Inflammatory macrophage (primary cell): ENCODE measurements at regions not wholly inside any gene's neighbourhood (a gene's known extent, or its start where the extent isn't known, plus 50 kb on each side); places are given as distances from the start of the nearest gene placed in this dataset.
"Not testable (repeated sequence)": the region's sequence is repeated elsewhere in the genome, so short reads cannot be mapped to it uniquely, and the experiment has no call there.

ENCODE experiments used
- DNase-seq, 2 donors: peaks; one replicate each; pipeline ENCODE4 v3.0.0-alpha.2; 2020 to 2022

DNA sequence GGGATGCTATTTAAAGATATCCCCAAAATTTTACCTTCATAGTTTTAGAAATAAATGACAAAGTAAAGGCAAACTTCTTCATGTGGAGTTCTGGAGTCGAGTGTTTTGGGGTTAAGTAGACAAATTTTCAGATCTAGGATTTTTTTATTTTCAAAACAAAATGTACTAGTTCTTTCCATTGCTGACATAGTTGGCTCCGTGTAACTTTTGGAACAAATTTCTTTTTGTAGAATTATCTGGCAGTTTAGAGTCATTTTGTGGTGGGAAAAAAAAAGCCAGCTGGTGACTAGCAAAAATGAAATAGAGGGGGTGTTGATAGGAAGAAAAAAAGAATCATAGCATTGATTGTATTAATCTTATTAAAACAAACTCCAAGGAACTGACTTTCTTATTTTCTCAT lies 131.6 kb upstream of the TCF21 start:
- DNase-seq, result no peak

- DNase-seq, result no peak
Measured at GRCh38 chr6:133758815-133759335, 130.0 kb upstream of the TCF21 start.

DNA sequence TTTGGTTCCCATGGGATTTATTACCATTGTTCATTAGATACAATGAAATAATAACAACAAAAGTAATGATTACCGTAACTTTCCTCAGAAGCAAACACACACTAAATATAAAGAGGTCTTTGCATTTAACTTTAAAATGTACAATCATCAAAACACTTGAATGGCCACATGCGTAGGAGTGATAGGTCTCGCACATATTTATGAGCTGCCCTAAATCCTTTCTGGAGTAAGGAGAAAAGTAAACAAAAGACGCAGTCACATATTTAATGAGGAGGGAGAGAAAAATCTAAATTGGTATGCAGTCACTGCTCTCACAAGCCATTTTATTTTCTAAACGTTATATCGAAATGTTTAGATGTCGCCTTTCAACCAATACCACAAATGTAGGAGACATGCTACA lies 129.4 kb upstream of the TCF21 start:
- no peak for DNase-seq

- DNase-seq, result no peak
Measured at GRCh38 chr6:133761706-133762105, 127.2 kb upstream of the TCF21 start.

DNA sequence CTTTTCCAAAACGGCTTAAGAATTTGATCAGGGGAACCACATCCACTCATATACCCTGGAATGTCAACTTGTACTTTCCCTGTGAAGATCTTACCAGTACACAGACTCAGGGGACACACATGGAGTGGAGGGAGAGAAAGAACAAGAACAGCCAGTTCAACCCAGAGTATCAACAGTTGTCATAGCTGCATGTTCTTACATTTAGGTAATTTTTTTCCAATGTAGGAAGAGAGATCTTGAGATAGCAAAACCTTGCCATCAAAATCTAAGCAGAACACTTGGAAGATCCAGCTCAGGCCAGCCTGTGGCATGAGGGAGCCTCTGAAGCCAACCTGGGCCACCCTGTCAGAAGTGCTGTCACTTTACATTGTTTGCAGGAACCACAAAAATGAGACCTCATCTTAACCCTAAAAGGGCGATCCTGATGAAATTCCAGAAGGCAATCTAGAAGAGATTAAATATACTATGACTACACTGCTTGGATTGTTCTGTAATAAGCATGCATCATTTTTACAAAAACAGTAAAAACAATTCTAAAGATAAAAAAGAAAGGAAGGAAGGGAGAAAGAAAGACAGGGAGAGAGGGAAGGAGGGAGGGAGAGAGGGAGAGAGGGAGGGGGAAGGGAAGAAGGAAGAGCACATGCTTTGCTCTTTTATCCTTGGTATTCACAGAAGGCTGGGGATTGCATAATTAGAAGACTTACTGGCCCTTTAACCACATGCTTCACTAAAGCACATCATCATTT lies 124.7 kb upstream of the TCF21 start:
- DNase-seq, result no peak

- DNase-seq, result no peak
Measured at GRCh38 chr6:133764754-133765208, 124.1 kb upstream of the TCF21 start.

DNA sequence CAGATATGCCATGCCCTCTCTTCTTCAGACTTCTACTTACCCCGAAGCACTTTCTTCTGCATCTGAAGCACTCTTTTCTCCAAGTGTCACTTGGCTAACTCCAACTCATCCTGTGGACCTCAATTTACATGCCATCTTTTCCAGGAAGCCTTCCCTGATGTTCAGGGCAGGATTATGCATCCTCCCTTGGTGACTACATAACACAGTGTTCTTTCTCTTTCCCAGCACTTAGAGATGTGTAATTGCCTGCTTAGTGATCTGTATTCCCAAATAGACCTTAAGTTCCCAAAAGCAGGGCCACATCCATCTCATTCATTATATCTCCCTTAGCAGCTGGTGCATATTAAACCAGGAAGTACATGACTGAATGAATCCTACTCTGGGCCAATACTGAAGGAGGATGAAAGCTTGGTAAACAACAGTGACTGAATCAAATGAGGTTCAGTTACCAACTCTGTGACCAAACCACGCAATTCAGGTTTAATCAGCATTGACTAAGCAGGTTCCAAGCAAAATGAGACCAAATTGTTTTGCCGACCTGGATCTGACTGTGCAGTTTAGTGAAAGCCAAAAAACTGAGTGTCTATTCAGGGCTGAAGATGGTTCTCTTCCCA lies 121.4 kb upstream of the TCF21 start:
- DNase-seq, result no peak

- DNase-seq, result no peak
Measured at GRCh38 chr6:133768656-133769295, 120.1 kb upstream of the TCF21 start.

- DNase-seq, result no peak
Measured at GRCh38 chr6:133769463-133769862, 119.5 kb upstream of the TCF21 start.

GRCh38 chr6:133772567-133772966 lies 116.3 kb upstream of the TCF21 start:
- no peak for DNase-seq

- no peak for DNase-seq
Measured at GRCh38 chr6:133773776-133774175, 115.1 kb upstream of the TCF21 start.

DNA sequence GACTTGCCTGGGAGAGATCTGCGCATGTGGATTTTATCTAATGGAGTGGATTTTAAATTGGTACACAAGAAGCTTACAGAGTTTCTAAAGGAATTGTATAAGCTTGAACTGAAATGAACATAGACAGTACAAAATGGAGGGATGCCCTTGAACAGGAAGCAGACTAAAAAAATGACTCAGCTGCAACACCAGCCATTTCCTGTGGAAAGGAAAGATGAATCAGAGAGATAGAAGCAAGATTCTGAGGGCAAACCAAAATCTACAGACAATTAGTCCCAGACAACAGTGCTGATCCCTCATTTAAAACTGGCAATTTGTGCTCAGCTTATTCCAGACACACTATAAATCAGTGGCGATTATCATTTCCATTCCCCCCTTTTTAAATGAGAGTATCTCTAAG lies 114.6 kb upstream of the TCF21 start:
- DNase-seq, result no peak

DNA sequence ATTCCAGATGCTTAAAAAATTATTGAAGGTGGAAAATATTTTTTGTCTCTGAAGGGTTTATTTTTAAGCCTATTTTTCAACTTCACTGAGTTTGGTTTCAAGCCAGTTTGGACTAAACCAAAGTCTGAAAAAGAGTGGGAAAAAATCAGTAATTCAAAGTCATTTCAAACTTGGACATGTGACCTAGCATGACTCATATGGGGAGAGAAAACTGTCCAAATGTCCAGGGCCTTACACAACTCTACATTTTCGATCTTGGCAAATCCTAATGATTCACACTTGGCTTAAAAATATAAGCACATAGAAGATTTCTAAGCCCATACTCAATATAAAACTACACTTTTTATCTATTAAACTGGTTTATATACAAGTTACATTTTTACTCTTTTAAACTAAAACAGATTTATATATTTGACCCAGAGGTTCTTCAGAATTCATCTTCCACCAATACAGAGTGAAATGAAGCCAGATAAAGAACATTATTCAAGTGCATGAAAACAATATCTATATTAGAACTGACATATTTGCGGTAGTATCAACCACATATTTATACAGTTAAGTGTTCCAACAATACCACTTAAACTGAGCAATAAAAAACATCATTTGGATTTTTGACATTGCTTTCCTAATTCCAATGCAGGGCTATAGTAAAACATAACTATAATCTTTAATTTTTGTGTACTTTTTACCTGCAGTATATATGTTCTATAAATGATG lies 110.3 kb upstream of the TCF21 start:
- no peak for DNase-seq

DNA sequence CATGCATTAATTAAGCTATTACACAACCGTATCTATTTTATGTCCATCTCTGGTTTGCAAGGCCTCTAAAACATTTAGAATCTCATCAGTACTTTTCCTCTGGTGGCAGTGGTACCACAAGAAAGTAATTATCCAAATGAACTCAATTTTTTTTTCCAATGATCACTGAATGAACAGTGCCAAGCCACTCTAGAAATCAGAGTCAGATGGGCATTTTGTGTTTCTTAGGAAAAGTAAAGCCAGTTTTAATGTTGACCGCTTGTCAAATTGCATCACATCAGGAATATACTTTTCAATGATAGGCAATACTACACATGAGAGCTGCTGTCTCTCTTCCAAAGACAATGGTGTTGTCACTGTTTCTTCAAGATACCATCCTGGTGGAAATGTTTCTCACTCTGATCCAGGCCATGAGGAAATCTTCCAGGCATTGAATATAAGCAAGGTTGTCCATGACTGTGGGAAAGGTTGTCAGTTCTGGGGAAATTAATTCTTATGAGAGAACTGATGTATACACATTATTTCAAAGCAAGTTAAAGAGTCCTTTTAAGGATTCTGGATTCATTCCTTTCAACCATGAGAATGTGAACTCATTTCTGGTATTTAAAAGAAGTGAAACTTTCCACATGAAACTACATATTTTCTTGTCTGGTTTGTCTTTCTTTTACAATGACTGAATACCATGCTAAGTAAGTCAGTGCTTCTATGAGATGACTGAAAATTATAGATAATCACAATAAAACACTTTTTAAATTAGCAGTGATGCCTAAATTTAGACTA lies 108.8 kb upstream of the TCF21 start:
- DNase-seq, result no peak

GRCh38 chr6:133786016-133786415 lies 102.9 kb upstream of the TCF21 start:
- no peak for DNase-seq

DNA sequence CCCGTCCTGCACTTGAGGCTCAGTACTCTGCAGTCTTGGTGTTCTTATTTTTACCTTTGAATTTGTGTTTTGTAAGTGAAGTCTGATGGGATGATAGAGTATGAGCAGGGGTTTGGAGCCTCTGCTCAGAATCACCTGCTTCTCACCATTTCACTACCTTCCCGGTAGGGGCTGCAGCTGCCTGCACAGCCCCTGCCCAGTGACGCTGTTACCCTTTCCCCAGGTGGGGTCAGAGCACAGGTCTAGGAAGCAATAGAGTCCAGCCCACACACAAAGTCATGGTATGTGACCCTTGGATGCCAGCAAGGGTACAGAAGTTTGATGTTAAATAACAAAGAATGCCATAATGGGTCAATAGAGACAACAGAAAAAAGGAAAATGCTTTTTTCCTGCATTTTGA lies 101.8 kb upstream of the TCF21 start:
- DNase-seq, result no peak

- no peak for DNase-seq
Measured at GRCh38 chr6:133787859-133788505, 100.9 kb upstream of the TCF21 start.

DNA sequence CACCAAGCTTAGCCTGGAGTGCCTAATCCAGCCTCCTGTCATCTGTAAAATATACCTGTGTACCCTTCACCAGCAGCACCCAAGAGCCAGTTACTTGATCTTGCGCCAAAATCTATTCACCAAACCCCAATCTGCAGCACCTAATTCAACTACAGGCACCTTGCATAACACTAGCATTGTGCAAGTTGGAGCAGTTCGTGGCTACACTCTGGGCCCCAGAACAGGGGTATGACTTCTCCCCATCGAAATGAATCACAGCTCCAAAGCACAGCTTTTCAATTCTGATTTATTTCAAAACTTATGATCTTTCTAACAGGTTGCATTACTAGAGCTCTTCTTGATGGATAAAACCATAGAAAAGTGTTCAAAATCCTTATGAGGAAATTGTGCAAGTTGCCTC lies 100.4 kb upstream of the TCF21 start:
- DNase-seq, result no peak

- DNase-seq, result not testable (repeated sequence)
Measured at GRCh38 chr6:133789449-133789848, 99.5 kb upstream of the TCF21 start.

- DNase-seq, result not testable (repeated sequence)
Measured at GRCh38 chr6:133790756-133791155, 98.2 kb upstream of the TCF21 start.

- not testable (repeated sequence) for DNase-seq
Measured at GRCh38 chr6:133795051-133795450, 93.9 kb upstream of the TCF21 start.

DNA sequence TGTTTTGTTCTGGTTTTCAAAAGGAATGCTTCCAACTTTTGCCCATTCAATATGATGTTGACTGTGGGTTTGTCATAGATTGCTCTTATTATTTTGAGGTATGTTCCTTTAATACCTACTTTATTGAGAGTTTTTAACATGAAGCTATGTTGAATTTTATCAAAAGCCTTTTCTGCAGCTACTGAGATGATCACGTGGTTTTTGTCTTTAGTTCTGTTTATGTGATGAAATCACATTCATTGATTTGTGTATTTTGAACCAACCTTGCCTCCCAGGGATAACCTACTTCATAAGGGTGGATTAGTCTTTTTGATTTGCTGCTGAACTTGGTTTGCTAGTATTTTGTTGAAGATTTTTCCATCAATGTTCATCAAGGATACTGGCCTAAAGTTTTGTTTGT lies 92.7 kb upstream of the TCF21 start:
- DNase-seq, result no peak
